K562 (cell line): ENCODE measurements at regions not wholly inside any gene's neighbourhood (a gene's known extent, or its start where the extent isn't known, plus 50 kb on each side); places are given as distances from the start of the nearest gene placed in this dataset.

Source experiments
- FOSL1 ChIP-seq: fragments of 200-800 bp; sonication (Bioruptor generic); conservative IDR thresholded peaks from 2 replicates; pipeline ENCODE4 v1.6.1; 2016; ENCODE audit warnings: missing genetic modification characterization, missing compliant biosample characterization
- KDM1A ChIP-seq, 2 experiments: fragments of 450-650 bp; IDR thresholded peaks; 2 replicates each; pipeline ENCODE4 v1.6.1; 2016; ENCODE audit warnings: mild to moderate bottlenecking in 2 of 2
- NEUROD1 ChIP-seq: fragments of 150-350 bp; IDR thresholded peaks from 2 replicates; pipeline ENCODE4 v1.6.1; 2014; ENCODE audit warnings: borderline replicate concordance, low read length, low read depth; ENCODE audit not compliant: partially characterized antibody
- POLR2AphosphoS5 ChIP-seq: IDR thresholded peaks from 2 replicates; pipeline ENCODE4 v1.6.1; 2011; ENCODE audit warnings: mild to moderate bottlenecking, low read depth, low read length, moderate library complexity; ENCODE audit not compliant: control insufficient read depth, insufficient read depth
- SP1 ChIP-seq: sonication (generic); formaldehyde crosslinking; IDR thresholded peaks from 2 replicates; pipeline ENCODE4 v1.8.1; 2022; ENCODE audit warnings: mild to moderate bottlenecking, missing genetic modification reagents
- ZBTB40 ChIP-seq, 2 experiments: fragments of 450-650 bp in 1 of 2; sonication (generic) in 1 of 2; formaldehyde crosslinking in 1 of 2; IDR thresholded peaks; 2 replicates each; pipeline versions ENCODE4 v1.7.1 to v1.9.0; 2016 to 2022; ENCODE audit warnings: inconsistent platforms in 1 of 2, mild to moderate bottlenecking in 1 of 2, missing genetic modification reagents in 1 of 2
- ZNF316 ChIP-seq: fragments of 450-650 bp; IDR thresholded peaks from 2 replicates; pipeline ENCODE4 v1.6.1; 2016

GRCh38 chr19:28535352-28535775 is 677.6 kb downstream of the UQCRFS1 start (continued):
- TF ChIP-seq ZBTB40 (IDR thresholded peaks at IDR 0.05) (peak; percentile 95), ZBTB40 (CRISPR knock-in tag; IDR thresholded peaks at IDR 0.05) (peak; percentile 87), POLR2AphosphoS5 (peak; percentile 70; the same call in 1 of the 2 replicates), ZNF316 (peak; percentile 93), KDM1A (IDR thresholded peaks at IDR 0.05) (peak; percentile 31 to 48; a peak in 2 of 4 replicates), NEUROD1 (peak; percentile 50), FOSL1 (tag) (peak; percentile 12; the same call in 1 of the 2 replicates), SP1 (CRISPR knock-in tag) (0 out of 2 replicates have a peak, but pooled peaks have one; percentile 15)
